HG03432 (cell line): ENCODE measurements at regions not wholly inside any gene's neighbourhood (a gene's known extent, or its start where the extent isn't known, plus 50 kb on each side); places are given as distances from the start of the nearest gene placed in this dataset.
"Not testable (repeated sequence)": the region's sequence is repeated elsewhere in the genome, so short reads cannot be mapped to it uniquely, and the experiment has no call there.

Source experiments
- ATAC-seq: cut with Tn5 transposase; IDR thresholded peaks from one replicate; pipeline ENCODE4 v1.9.1; 2021; ENCODE audit warnings: mild to moderate bottlenecking, moderate library complexity; ENCODE audit not compliant: unreplicated experiment

GRCh38 chr4:104549736-104550135 lies 55.0 kb upstream of the CXXC4 start:
- ATAC-seq, result no peak

- no peak for ATAC-seq
Measured at GRCh38 chr4:104559502-104559901, 64.8 kb upstream of the CXXC4 start.

- no peak for ATAC-seq
Measured at GRCh38 chr4:104571341-104571740, 76.6 kb upstream of the CXXC4 start.

GRCh38 chr4:104574371-104574770 lies 79.7 kb upstream of the CXXC4 start:
- ATAC-seq, result no peak

- ATAC-seq, result no peak
Measured at GRCh38 chr4:104575278-104575677, 80.6 kb upstream of the CXXC4 start.

- ATAC-seq, result no peak
Measured at GRCh38 chr4:104577405-104577804, 82.7 kb upstream of the CXXC4 start.

GRCh38 chr4:104581476-104581875 lies 86.8 kb upstream of the CXXC4 start:
- not testable (repeated sequence) for ATAC-seq

GRCh38 chr4:104582056-104582455 lies 87.4 kb upstream of the CXXC4 start:
- not testable (repeated sequence) for ATAC-seq

GRCh38 chr4:104589264-104589868 lies 94.7 kb upstream of the CXXC4 start:
- ATAC-seq, result no peak

GRCh38 chr4:104591510-104591911 lies 96.8 kb upstream of the CXXC4 start:
- ATAC-seq, result no peak

GRCh38 chr4:104592183-104592582 lies 97.5 kb upstream of the CXXC4 start:
- no peak for ATAC-seq

GRCh38 chr4:104593019-104593418 lies 98.3 kb upstream of the CXXC4 start:
- ATAC-seq, result no peak

GRCh38 chr4:104596189-104596588 lies 101.5 kb upstream of the CXXC4 start:
- no peak for ATAC-seq

GRCh38 chr4:104615496-104615895 lies 120.8 kb upstream of the CXXC4 start:
- no peak for ATAC-seq

- no peak for ATAC-seq
Measured at GRCh38 chr4:104615926-104616325, 121.2 kb upstream of the CXXC4 start.

GRCh38 chr4:104616401-104616820 lies 121.7 kb upstream of the CXXC4 start:
- no peak for ATAC-seq

GRCh38 chr4:104625706-104626105 lies 131.0 kb upstream of the CXXC4 start:
- no peak for ATAC-seq

GRCh38 chr4:104629601-104630000 lies 134.9 kb upstream of the CXXC4 start:
- ATAC-seq, result no peak

- no peak for ATAC-seq
Measured at GRCh38 chr4:104630272-104630671, 135.6 kb upstream of the CXXC4 start.

GRCh38 chr4:104631000-104631399 lies 136.3 kb upstream of the CXXC4 start:
- no peak for ATAC-seq

- ATAC-seq, result no peak
Measured at GRCh38 chr4:104641418-104641817, 146.7 kb upstream of the CXXC4 start.

GRCh38 chr4:104642521-104642920 lies 147.8 kb upstream of the CXXC4 start:
- ATAC-seq, result no peak

- ATAC-seq, result no peak
Measured at GRCh38 chr4:104643805-104644204, 149.1 kb upstream of the CXXC4 start.
